C4-2B (cell line): ENCODE measurements at regions not wholly inside any gene's neighbourhood (a gene's known extent, or its start where the extent isn't known, plus 50 kb on each side); places are given as distances from the start of the nearest gene placed in this dataset.

Experiments used
- H3K27ac ChIP-seq: fragments of 450-650 bp; 2 replicates; pipeline ENCODE4 v1.5.1; 2017
- ZFX ChIP-seq: fragments of 450-650 bp; IDR thresholded peaks from 2 replicates; pipeline ENCODE4 v1.6.1; 2017
- TF ChIP-seq, protein P1 (sequence below): fragments of 450-650 bp; conservative IDR thresholded peaks from 2 replicates; pipeline ENCODE4 v1.5.1; 2017; ENCODE audit warnings: mild to moderate bottlenecking

DNA sequence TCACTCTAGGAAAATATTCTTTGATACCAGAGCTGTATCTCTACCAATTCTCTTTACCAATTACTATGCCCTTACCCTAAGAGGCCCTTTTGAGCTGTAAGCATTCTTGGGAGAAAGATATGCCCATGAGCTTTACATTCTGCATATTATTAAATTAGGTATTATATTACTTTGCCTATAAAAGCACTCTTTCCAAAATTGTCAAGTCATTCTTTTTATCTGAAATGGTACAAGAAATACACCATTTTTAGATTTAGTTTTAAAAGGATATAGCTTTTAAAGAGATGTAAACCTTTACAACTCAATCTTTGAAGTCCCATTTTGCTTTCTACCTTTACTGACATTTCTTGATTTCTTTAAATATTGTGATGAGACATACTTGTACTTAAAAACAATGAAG is 343.5 kb downstream of the C12orf50 start:
- no peak overlapping the region for H3K27ac ChIP-seq
- TF ChIP-seq ZFX: no peak
- TF ChIP-seq, protein P1, sequence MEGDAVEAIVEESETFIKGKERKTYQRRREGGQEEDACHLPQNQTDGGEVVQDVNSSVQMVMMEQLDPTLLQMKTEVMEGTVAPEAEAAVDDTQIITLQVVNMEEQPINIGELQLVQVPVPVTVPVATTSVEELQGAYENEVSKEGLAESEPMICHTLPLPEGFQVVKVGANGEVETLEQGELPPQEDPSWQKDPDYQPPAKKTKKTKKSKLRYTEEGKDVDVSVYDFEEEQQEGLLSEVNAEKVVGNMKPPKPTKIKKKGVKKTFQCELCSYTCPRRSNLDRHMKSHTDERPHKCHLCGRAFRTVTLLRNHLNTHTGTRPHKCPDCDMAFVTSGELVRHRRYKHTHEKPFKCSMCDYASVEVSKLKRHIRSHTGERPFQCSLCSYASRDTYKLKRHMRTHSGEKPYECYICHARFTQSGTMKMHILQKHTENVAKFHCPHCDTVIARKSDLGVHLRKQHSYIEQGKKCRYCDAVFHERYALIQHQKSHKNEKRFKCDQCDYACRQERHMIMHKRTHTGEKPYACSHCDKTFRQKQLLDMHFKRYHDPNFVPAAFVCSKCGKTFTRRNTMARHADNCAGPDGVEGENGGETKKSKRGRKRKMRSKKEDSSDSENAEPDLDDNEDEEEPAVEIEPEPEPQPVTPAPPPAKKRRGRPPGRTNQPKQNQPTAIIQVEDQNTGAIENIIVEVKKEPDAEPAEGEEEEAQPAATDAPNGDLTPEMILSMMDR: no peak

DNA sequence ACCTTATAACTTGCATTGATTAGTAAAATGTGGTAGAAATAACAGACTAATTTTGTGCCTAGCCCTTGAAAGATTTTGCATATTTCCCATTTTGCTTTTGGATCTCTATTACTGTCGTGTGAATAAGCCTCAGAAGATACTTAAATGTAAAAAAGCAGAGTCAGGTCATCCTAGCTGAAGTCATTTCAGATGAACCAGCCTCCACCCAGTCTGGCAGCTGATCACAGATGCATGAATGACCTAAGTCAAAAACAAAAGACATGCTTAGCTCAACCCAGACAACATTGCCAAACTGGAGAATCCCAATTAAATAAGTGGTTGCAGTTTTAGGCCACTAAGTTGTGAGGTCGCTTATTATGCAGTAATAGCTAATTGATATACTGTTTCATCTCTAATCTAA is 349.9 kb downstream of the C12orf50 start:
- no peak for TF ChIP-seq ZFX
- TF ChIP-seq, protein P1: no peak
- H3K27ac ChIP-seq: no peak overlapping the region

DNA sequence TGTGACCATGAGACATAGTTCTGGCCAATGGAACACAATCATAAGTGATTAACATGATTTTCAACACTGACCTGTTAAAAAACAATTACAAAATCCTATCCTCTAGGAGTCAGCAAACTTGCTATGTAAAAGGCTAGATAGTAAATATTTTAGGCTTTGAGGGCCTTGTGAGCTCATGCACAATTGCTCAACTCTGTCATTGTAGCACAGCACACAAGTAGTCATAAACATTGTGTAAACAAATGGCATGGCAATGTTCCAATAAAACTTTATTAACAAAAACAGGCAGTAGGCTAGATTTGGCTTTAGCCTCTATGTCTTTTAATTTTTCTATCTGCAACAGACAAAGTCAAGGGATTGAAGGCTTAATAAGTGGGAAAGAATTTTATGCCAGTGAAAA is 350.7 kb downstream of the C12orf50 start:
- TF ChIP-seq, protein P1: no peak
- TF ChIP-seq ZFX: no peak
- H3K27ac ChIP-seq: no peak overlapping the region

DNA sequence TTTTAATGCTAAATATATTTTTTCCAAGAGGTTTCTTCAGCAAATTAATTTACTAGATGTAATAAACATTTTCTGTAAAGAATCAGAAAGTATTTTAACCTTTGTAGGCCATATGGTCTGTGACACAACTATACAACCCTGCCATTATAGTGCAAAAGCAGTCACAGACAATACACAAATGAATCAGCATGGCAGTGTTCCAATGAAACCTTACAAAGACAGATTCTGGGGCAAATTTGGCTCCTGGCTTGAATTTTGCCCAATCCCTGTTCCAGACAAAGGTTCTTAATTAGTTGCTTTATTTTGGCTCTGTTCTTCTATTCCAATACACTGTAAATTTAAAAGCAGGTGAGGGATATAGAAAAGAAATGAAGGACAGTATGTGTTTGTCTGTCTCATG is 352.5 kb downstream of the C12orf50 start:
- no peak overlapping the region for H3K27ac ChIP-seq
- TF ChIP-seq, protein P1: no peak
- TF ChIP-seq ZFX: no peak

DNA sequence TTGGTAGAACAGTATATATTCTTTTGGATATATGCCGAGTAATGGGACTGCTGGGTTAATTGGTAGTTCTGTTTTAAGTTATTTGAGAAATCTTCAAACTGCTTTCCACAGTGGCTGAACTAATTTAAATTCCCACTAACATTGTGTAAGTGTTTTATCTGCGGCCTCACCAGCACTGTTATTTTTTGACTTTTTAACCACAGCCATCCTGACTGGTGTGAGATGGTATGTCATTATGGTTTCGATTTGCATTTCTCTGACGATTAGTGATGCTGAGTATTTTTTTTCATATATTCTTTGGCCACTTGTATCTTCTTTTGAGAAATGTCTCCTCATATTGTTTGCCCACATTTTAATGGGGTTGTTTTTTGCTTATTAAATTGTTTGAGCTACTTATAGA is 357.4 kb downstream of the C12orf50 start:
- TF ChIP-seq ZFX: no peak
- TF ChIP-seq, protein P1: no peak
- no peak overlapping the region for H3K27ac ChIP-seq

DNA sequence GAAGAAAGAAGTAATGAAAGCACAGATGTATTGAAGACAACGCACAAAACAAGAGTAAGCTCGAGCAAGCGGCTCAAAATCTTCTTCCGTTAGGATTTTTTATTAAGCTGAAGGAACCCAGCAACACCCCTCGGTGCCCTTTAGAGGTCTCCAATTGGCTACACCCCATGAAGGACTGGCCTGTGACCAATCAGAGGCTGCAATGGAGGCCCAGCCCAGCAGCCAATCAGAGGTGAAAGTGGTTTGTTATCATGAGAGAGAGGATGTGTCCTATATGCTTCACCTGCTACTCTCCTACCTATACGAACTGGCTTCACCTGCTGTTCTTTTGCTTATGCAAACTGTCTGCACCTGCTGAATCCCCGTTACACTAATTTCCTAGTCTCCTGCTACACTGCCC is 358.8 kb downstream of the C12orf50 start:
- no peak for TF ChIP-seq ZFX
- TF ChIP-seq, protein P1: no peak
- no peak overlapping the region for H3K27ac ChIP-seq

DNA sequence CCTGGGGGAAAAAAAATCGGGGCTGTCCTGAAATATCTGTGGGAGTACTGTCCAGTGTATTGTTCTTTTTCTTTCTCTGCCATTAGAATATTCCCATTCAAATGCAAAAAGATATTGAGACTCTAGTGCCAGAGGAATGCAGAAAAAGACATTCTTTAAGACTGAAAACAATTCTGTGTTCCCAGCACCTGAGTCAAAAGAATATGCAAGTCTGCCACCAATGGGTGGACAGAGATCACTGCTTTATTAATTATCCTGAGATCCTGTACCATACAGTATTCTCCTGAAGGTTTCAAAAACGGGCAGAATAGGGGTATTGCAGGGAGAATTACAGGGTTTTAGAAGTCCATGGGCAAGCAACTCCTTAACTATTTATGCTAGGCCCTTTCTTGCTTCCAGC is 361.8 kb downstream of the C12orf50 start:
- TF ChIP-seq ZFX: no peak
- TF ChIP-seq, protein P1: peak; percentile 28
- no peak overlapping the region for H3K27ac ChIP-seq
